Parathyroid adenoma (tissue), 2 donors: ENCODE measurements at regions not wholly inside any gene's neighbourhood (a gene's known extent, or its start where the extent isn't known, plus 50 kb on each side); places are given as distances from the start of the nearest gene placed in this dataset.
A peak's percentile ranks its signal among the peaks of the same experiment; 100 is the strongest.
"Not testable (repeated sequence)": the region's sequence is repeated elsewhere in the genome, so short reads cannot be mapped to it uniquely, and the experiment has no call there.

Experiments
- H2AFZ ChIP-seq: fragments of 300-600 bp; sonication (generic); one replicate; pipeline ENCODE4 v1.7.0; 2017; ENCODE audit warnings: antibody characterized with exemption, mild to moderate bottlenecking
- H3K27ac ChIP-seq: fragments of 300-600 bp; sonication (generic); one replicate; pipeline ENCODE4 v1.7.0; 2017
- H3K27me3 ChIP-seq: fragments of 300-600 bp; sonication (generic); one replicate; pipeline ENCODE4 v1.7.0; 2017; ENCODE audit warnings: low read length; ENCODE audit not compliant: control insufficient read depth, insufficient read depth
- H3K36me3 ChIP-seq: fragments of 300-600 bp; sonication (generic); one replicate; pipeline ENCODE4 v1.7.0; 2017; ENCODE audit warnings: low read length; ENCODE audit not compliant: control insufficient read depth, insufficient read depth
- H3K4me1 ChIP-seq: fragments of 300-600 bp; sonication (generic); one replicate; pipeline ENCODE4 v1.7.0; 2017; ENCODE audit warnings: control low read depth
- H3K4me2 ChIP-seq: fragments of 300-600 bp; sonication (generic); one replicate; pipeline ENCODE4 v1.7.0; 2017; ENCODE audit warnings: low read length
- H3K4me3 ChIP-seq: fragments of 300-600 bp; sonication (generic); one replicate; pipeline ENCODE4 v1.7.0; 2017; ENCODE audit warnings: low read depth, low read length
- H3K79me2 ChIP-seq: fragments of 300-600 bp; sonication (generic); one replicate; pipeline ENCODE4 v1.7.0; 2017; ENCODE audit warnings: control low read depth
- H3K9ac ChIP-seq: fragments of 300-600 bp; sonication (generic); one replicate; pipeline ENCODE4 v1.7.0; 2017; ENCODE audit warnings: mild to moderate bottlenecking
- H3K9me3 ChIP-seq: fragments of 300-600 bp; sonication (generic); one replicate; pipeline ENCODE4 v1.7.0; 2017; ENCODE audit warnings: low read length; ENCODE audit not compliant: control insufficient read depth
- CTCF ChIP-seq: fragments of 300-600 bp; sonication (generic); IDR thresholded peaks from one replicate; pipeline ENCODE4 v1.7.0; 2017; ENCODE audit warnings: antibody characterized with exemption, mild to moderate bottlenecking
- donor health status: primary hyperparathyroidism.

- H2AFZ ChIP-seq, result no peak overlapping the region
- H3K4me2 ChIP-seq, result no peak overlapping the region
- no peaks in the 10 kb centered on the region for H3K79me2 ChIP-seq
- H3K27me3 ChIP-seq, result no peaks in the 10 kb centered on the region
- no peaks in the 10 kb centered on the region for H3K36me3 ChIP-seq
- H3K9ac ChIP-seq, result no peak overlapping the region
- no peak overlapping the region for H3K4me3 ChIP-seq
- no peaks in the 10 kb centered on the region for H3K4me1 ChIP-seq
- no peak for TF ChIP-seq CTCF
- no peaks in the 10 kb centered on the region for H3K9me3 ChIP-seq
- H3K27ac ChIP-seq, result no peak overlapping the region
Measured at GRCh38 chr7:131924857-131925256, 368.4 kb upstream of the PODXL start.

GRCh38 chr7:131922948-131923347 lies 366.5 kb upstream of the PODXL start:
- not testable (repeated sequence) for H3K36me3 ChIP-seq, H2AFZ ChIP-seq, H3K9ac ChIP-seq, H3K4me2 ChIP-seq, H3K27ac ChIP-seq, H3K27me3 ChIP-seq, H3K4me1 ChIP-seq, H3K79me2 ChIP-seq, H3K9me3 ChIP-seq, H3K4me3 ChIP-seq

GRCh38 chr7:131921016-131921415 lies 364.6 kb upstream of the PODXL start:
- Histone ChIP-seq H3K9me3 (no peaks in the 10 kb centered on the region), H3K4me2 (no peak overlapping the region), H3K9ac (no peak overlapping the region), H2AFZ (no peak overlapping the region), H3K4me3 (no peak overlapping the region), H3K27ac (no peak overlapping the region), H3K36me3 (no peaks in the 10 kb centered on the region), H3K79me2 (no peaks in the 10 kb centered on the region), H3K4me1 (no peaks in the 10 kb centered on the region), H3K27me3 (no peaks in the 10 kb centered on the region)
- TF ChIP-seq CTCF, result no peak

GRCh38 chr7:131919920-131920709 lies 363.7 kb upstream of the PODXL start:
- H3K36me3 ChIP-seq, result no peaks in the 10 kb centered on the region
- no peaks in the 10 kb centered on the region for H3K4me1 ChIP-seq
- no peak overlapping the region for H3K27ac ChIP-seq
- TF ChIP-seq CTCF, result no peak
- H3K9me3 ChIP-seq, result no peaks in the 10 kb centered on the region
- H3K4me2 ChIP-seq, result no peak overlapping the region
- H2AFZ ChIP-seq, result no peak overlapping the region
- H3K79me2 ChIP-seq, result no peaks in the 10 kb centered on the region
- no peaks in the 10 kb centered on the region for H3K27me3 ChIP-seq
- no peak overlapping the region for H3K9ac ChIP-seq
- no peak overlapping the region for H3K4me3 ChIP-seq

- no peaks in the 10 kb centered on the region for H3K36me3 ChIP-seq
- H3K9ac ChIP-seq, result no peak overlapping the region
- H3K27me3 ChIP-seq, result no peaks in the 10 kb centered on the region
- H3K27ac ChIP-seq, result peak overlapping the region; percentile 63
- H3K4me3 ChIP-seq, result peak overlapping the region; percentile 16
- no peaks in the 10 kb centered on the region for H3K79me2 ChIP-seq
- no peaks in the 10 kb centered on the region for H3K9me3 ChIP-seq
- H3K4me1 ChIP-seq, result peaks cover 10% of the 10 kb centered on the region
- H3K4me2 ChIP-seq, result peak overlapping the region; percentile 55
- TF ChIP-seq CTCF, result no peak
- peak overlapping the region; percentile 13 for H2AFZ ChIP-seq
Measured at GRCh38 chr7:131911112-131911511, 354.7 kb upstream of the PODXL start.
